H9 (cell line): ENCODE measurements at regions not wholly inside any gene's neighbourhood (a gene's known extent, or its start where the extent isn't known, plus 50 kb on each side); places are given as distances from the start of the nearest gene placed in this dataset.

ENCODE experiments used
- DNase-seq: peaks from one replicate; pipeline ENCODE4 v3.0.0-alpha.2; 2017
- H2AFZ ChIP-seq: one replicate; pipeline ENCODE4 v1.6.1; 2013; ENCODE audit warnings: mild to moderate bottlenecking, low read length, control low read depth, moderate library complexity
- H2AK5ac ChIP-seq: 2 replicates; pipeline ENCODE4 v1.6.1; 2013; ENCODE audit warnings: low read length, control low read depth, mixed read lengths; ENCODE audit not compliant: insufficient read length
- H2BK120ac ChIP-seq: one replicate; pipeline ENCODE4 v1.6.1; 2013; ENCODE audit warnings: low read depth, mild to moderate bottlenecking, low read length, control low read depth, inconsistent platforms; ENCODE audit not compliant: poor library complexity, severe bottlenecking
- H2BK12ac ChIP-seq: 2 replicates; pipeline ENCODE4 v1.6.1; 2013; ENCODE audit warnings: low read length, control low read depth, mixed read lengths, low read depth; ENCODE audit not compliant: insufficient read length
- H2BK15ac ChIP-seq: 2 replicates; pipeline ENCODE4 v1.6.1; 2013; ENCODE audit warnings: low read depth, low read length, control low read depth
- H2BK20ac ChIP-seq: one replicate; pipeline ENCODE4 v1.6.1; 2013; ENCODE audit warnings: low read depth, mild to moderate bottlenecking, low read length, control low read depth, inconsistent platforms; ENCODE audit not compliant: poor library complexity, severe bottlenecking
- H2BK5ac ChIP-seq: 2 replicates; pipeline ENCODE4 v1.6.1; 2013; ENCODE audit warnings: low read length, control low read depth, mixed read lengths; ENCODE audit not compliant: insufficient read length
- H3K14ac ChIP-seq: 2 replicates; pipeline ENCODE4 v1.6.1; 2013; ENCODE audit warnings: low read length, control low read depth; ENCODE audit not compliant: insufficient read depth
- H3K18ac ChIP-seq: 2 replicates; pipeline ENCODE4 v1.6.1; 2013; ENCODE audit warnings: low read depth, mild to moderate bottlenecking, mixed read lengths, low read length, control low read depth; ENCODE audit not compliant: insufficient read length
- H3K23ac ChIP-seq: 2 replicates; pipeline ENCODE4 v1.6.1; 2013; ENCODE audit warnings: low read length, control low read depth, mixed read lengths, low read depth; ENCODE audit not compliant: insufficient read length
- H3K23me2 ChIP-seq: 2 replicates; pipeline ENCODE4 v1.6.1; 2013; ENCODE audit warnings: low read depth, mild to moderate bottlenecking, mixed read lengths, low read length, control low read depth; ENCODE audit not compliant: insufficient read length, poor library complexity, severe bottlenecking
- H3K27ac ChIP-seq: 2 replicates; pipeline ENCODE4 v1.5.1; 2013; ENCODE audit warnings: low read length, control low read depth, mixed read lengths, low read depth; ENCODE audit not compliant: insufficient read length
- H3K27me3 ChIP-seq: 2 replicates; pipeline ENCODE4 v1.6.1; 2013; ENCODE audit warnings: low read length, control low read depth, inconsistent platforms; ENCODE audit not compliant: insufficient read depth
- H3K4ac ChIP-seq: 2 replicates; pipeline ENCODE4 v1.6.1; 2013; ENCODE audit warnings: low read depth, mild to moderate bottlenecking, control low read depth, inconsistent platforms, low read length, moderate library complexity
- H3K4me1 ChIP-seq: 2 replicates; pipeline ENCODE4 v1.6.1; 2013; ENCODE audit warnings: low read length, control low read depth, inconsistent platforms; ENCODE audit not compliant: insufficient read depth
- H3K4me2 ChIP-seq: 2 replicates; pipeline ENCODE4 v1.6.1; 2013; ENCODE audit warnings: low read length, control low read depth, mixed read lengths; ENCODE audit not compliant: insufficient read length, insufficient read depth
- H3K56ac ChIP-seq: 2 replicates; pipeline ENCODE4 v1.6.1; 2013; ENCODE audit warnings: low read depth, mild to moderate bottlenecking, mixed read lengths, low read length, control low read depth; ENCODE audit not compliant: insufficient read length
- H3K79me1 ChIP-seq: 2 replicates; pipeline ENCODE4 v1.6.1; 2013; ENCODE audit warnings: low read depth, mild to moderate bottlenecking, moderate library complexity, low read length, control low read depth, inconsistent platforms; ENCODE audit not compliant: insufficient read depth, poor library complexity, severe bottlenecking
- H3K79me2 ChIP-seq: 2 replicates; pipeline ENCODE4 v1.6.1; 2013; ENCODE audit warnings: low read length, control low read depth, inconsistent platforms; ENCODE audit not compliant: insufficient read depth
- H3K9ac ChIP-seq: 2 replicates; pipeline ENCODE4 v1.6.1; 2013; ENCODE audit warnings: low read length, control low read depth, mixed read lengths; ENCODE audit not compliant: insufficient read length; ENCODE audit errors: extremely low read depth
- H3K9me3 ChIP-seq: one replicate; pipeline ENCODE4 v1.6.1; 2013; ENCODE audit warnings: low read depth, low read length, inconsistent platforms; ENCODE audit not compliant: control insufficient read depth
- H3T11ph ChIP-seq: one replicate; pipeline ENCODE4 v1.6.1; 2013; ENCODE audit warnings: mild to moderate bottlenecking, low read length, control low read depth, inconsistent platforms
- H4K20me1 ChIP-seq: one replicate; pipeline ENCODE4 v1.6.1; 2013; ENCODE audit not compliant: control insufficient read depth, insufficient read length, insufficient read depth
- H4K5ac ChIP-seq: 2 replicates; pipeline ENCODE4 v1.6.1; 2013; ENCODE audit warnings: low read depth, mild to moderate bottlenecking, mixed read lengths, low read length, control low read depth; ENCODE audit not compliant: insufficient read length
- H4K8ac ChIP-seq: replicated peaks from 2 replicates; pipeline ENCODE4 v1.6.1; 2013; ENCODE audit warnings: low read length, control low read depth, mixed read lengths, low read depth; ENCODE audit not compliant: insufficient read length
- H4K91ac ChIP-seq: 2 replicates; pipeline ENCODE4 v1.6.1; 2013; ENCODE audit warnings: low read depth, mild to moderate bottlenecking, moderate library complexity, mixed read lengths, low read length, control low read depth; ENCODE audit not compliant: insufficient read length
- H3K27ac Mint-ChIP-seq, 3 experiments: 2 replicates in 2 of 3; 3 replicates in 1 of 3; pipeline ENCODE4 v1.8.0; 2020 to 2021; ENCODE audit warnings: mixed read lengths in 3 of 3, mild to moderate bottlenecking in 1 of 3, moderate library complexity in 1 of 3
- H3K27me3 Mint-ChIP-seq: 2 replicates; pipeline ENCODE4 v1.8.0; 2021; ENCODE audit warnings: low read depth, mild to moderate bottlenecking, moderate library complexity, mixed read lengths
- H3K36me3 Mint-ChIP-seq, 3 experiments: 2 replicates in 2 of 3; 3 replicates in 1 of 3; pipeline ENCODE4 v1.8.0; 2020 to 2021; ENCODE audit warnings: low read depth in 3 of 3, mixed read lengths in 3 of 3; ENCODE audit not compliant: insufficient read depth in 1 of 3
- H3K4me1 Mint-ChIP-seq, 2 experiments: 2 replicates each; pipeline ENCODE4 v1.8.0; 2020; ENCODE audit warnings: mixed read lengths in 2 of 2
- H3K4me3 Mint-ChIP-seq, 2 experiments: 2 replicates in 1 of 2; 3 replicates in 1 of 2; pipeline ENCODE4 v1.8.0; 2020 to 2021; ENCODE audit warnings: mild to moderate bottlenecking in 2 of 2, mixed read lengths in 2 of 2, moderate library complexity in 1 of 2
- H3K9me3 Mint-ChIP-seq, 2 experiments: 2 replicates in 1 of 2; 3 replicates in 1 of 2; pipeline ENCODE4 v1.8.0; 2020; ENCODE audit warnings: mild to moderate bottlenecking in 2 of 2, mixed read lengths in 2 of 2, moderate library complexity in 1 of 2
- WGBS: extraction: QIAGEN DNeasy Blood & Tissue Kit; methylation state at CpG from one replicate; pipeline ENCODE4 v1.1.7; 2013; ENCODE audit warnings: missing lambda C conversion rate, low lambda C conversion rate, mixed read lengths; ENCODE audit not compliant: insufficient read length; ENCODE audit errors: extremely low coverage; 5-methylcytosine and 5-hydroxymethylcytosine counted together
- TF ChIP-seq, protein P1 (sequence below): fragments of 200-600 bp; sonication (generic); conservative IDR thresholded peaks from 3 replicates; pipeline ENCODE4 v1.8.0; 2021; ENCODE audit warnings: antibody characterized with exemption, mild to moderate bottlenecking

DNA sequence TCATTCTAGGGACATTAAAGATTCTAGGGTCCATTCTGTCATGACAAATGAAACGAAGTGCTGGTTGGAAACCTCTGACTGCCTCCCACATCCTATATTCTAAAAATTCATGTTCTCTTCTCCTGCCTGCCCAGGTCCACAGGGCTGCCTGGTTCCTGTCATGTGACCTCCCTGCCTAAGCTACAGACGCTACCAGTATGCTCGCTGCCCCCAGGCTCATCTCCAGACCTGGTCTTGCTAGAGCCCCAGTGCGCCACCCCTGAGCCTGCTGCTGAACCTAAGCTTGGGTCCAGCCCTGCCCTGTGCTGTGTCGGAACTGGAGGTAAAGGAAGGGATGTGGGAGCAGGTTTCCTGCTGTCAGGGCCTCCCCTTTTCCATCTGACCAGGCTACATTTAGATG lies 231.6 kb upstream of the CDH5 start:
- Histone ChIP-seq H2AK5ac (no peak overlapping the region), H3K9ac (no peak overlapping the region), H3K27me3 (no peaks in the 10 kb centered on the region), H3K23me2 (no peaks in the 10 kb centered on the region), H3K79me1 (no peaks in the 10 kb centered on the region), H3K4me1 (no peaks in the 10 kb centered on the region; the same call in 1 of the 2 replicates), H3K79me2 (no peaks in the 10 kb centered on the region), H3K18ac (no peak overlapping the region), H4K8ac (no peak overlapping the region), H3T11ph (no peak overlapping the region), H4K91ac (no peak overlapping the region), H2BK5ac (no peak overlapping the region), H4K5ac (no peak overlapping the region), H3K4me2 (no peak overlapping the region), H2AFZ (no peak overlapping the region), H4K20me1 (no peaks in the 10 kb centered on the region), H2BK120ac (no peak overlapping the region), H3K14ac (no peak overlapping the region; the same call in 1 of the 2 replicates), H2BK15ac (no peak overlapping the region), H2BK12ac (no peak overlapping the region), H3K56ac (no peak overlapping the region), H3K9me3 (no peaks in the 10 kb centered on the region), H2BK20ac (no peak overlapping the region), H3K23ac (no peak overlapping the region), H3K4ac (no peak overlapping the region), H3K27ac (no peak overlapping the region)
- Mint-ChIP-seq H3K9me3 (no peaks in the 10 kb centered on the region), H3K36me3 (no peaks in the 10 kb centered on the region), H3K27ac (no peak overlapping the region), H3K4me3 (no peak overlapping the region), H3K4me1 (peaks cover 26 to 33% of the 10 kb centered on the region in 2 experiments), H3K27me3 (peaks cover 8% of the 10 kb centered on the region)
- DNase-seq = no peak
- TF ChIP-seq, protein P1, sequence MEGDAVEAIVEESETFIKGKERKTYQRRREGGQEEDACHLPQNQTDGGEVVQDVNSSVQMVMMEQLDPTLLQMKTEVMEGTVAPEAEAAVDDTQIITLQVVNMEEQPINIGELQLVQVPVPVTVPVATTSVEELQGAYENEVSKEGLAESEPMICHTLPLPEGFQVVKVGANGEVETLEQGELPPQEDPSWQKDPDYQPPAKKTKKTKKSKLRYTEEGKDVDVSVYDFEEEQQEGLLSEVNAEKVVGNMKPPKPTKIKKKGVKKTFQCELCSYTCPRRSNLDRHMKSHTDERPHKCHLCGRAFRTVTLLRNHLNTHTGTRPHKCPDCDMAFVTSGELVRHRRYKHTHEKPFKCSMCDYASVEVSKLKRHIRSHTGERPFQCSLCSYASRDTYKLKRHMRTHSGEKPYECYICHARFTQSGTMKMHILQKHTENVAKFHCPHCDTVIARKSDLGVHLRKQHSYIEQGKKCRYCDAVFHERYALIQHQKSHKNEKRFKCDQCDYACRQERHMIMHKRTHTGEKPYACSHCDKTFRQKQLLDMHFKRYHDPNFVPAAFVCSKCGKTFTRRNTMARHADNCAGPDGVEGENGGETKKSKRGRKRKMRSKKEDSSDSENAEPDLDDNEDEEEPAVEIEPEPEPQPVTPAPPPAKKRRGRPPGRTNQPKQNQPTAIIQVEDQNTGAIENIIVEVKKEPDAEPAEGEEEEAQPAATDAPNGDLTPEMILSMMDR = no peak
- no CpG with 5 or more reads among the region's 5 CpGs for WGBS
